Transverse colon (tissue), 3 donors: ENCODE measurements at regions not wholly inside any gene's neighbourhood (a gene's known extent, or its start where the extent isn't known, plus 50 kb on each side); places are given as distances from the start of the nearest gene placed in this dataset.

Experiments used
- CTCF ChIP-seq, 5 experiments: fragments of 200-600 bp in 3 of 5; fragments of 450-650 bp in 2 of 5; sonication (generic) in 3 of 5; IDR thresholded peaks; 1 replicate in 2 of 5; 2 replicates in 3 of 5; pipeline ENCODE4 v1.5.1; 2016 to 2017; ENCODE audit warnings: antibody characterized with exemption in 5 of 5, inconsistent platforms in 3 of 5, mild to moderate bottlenecking in 2 of 5, moderate library complexity in 1 of 5
- EP300 ChIP-seq: sonication (generic); formaldehyde crosslinking; IDR thresholded peaks from one replicate; pipeline ENCODE4 v1.6.1; 2017; ENCODE audit warnings: antibody characterized with exemption, low read depth
- POLR2A ChIP-seq: fragments of 450-650 bp; IDR thresholded peaks from one replicate; pipeline ENCODE4 v1.6.1; 2016; ENCODE audit warnings: antibody characterized with exemption, mild to moderate bottlenecking, moderate library complexity

GRCh38 chr3:19825193-19825592 is 108.8 kb downstream of the EFHB start:
- no peak for TF ChIP-seq CTCF (IDR thresholded peaks at IDR 0.05)
- no peak for TF ChIP-seq POLR2A
- no peak for TF ChIP-seq EP300
